OCI-LY3 (cell line): ENCODE measurements at regions not wholly inside any gene's neighbourhood (a gene's known extent, or its start where the extent isn't known, plus 50 kb on each side); places are given as distances from the start of the nearest gene placed in this dataset.

Experiments
- H2AFZ ChIP-seq: fragments of 200-600, 300-600 bp; shearing (Covaris generic); 2 replicates; pipeline ENCODE4 v1.6.0; 2014; ENCODE audit warnings: antibody characterized with exemption, low read depth, low read length
- H3K27ac ChIP-seq: fragments of 200-600, 300-600 bp; sonication (generic); 2 replicates; pipeline ENCODE4 v1.5.1; 2014; ENCODE audit warnings: mild to moderate bottlenecking, low read length, moderate library complexity, mixed read lengths
- H3K27me3 ChIP-seq: fragments of 200-600, 300-600 bp; sonication (generic); 2 replicates; pipeline ENCODE4 v1.6.1; 2014; ENCODE audit warnings: low read depth, low read length, mixed read lengths
- H3K36me3 ChIP-seq: fragments of 200-600, 300-600 bp; sonication (generic); replicated peaks from 2 replicates; pipeline ENCODE3; 2014; ENCODE audit warnings: low read depth, low read length, mixed read lengths
- H3K4me1 ChIP-seq: fragments of 300-600, 200-600 bp; sonication (generic); 2 replicates; pipeline ENCODE4 v1.6.1; 2014; ENCODE audit warnings: low read length, mixed read lengths
- H3K4me2 ChIP-seq: fragments of 200-600, 300-600 bp; sonication (generic); 2 replicates; pipeline ENCODE4 v1.6.1; 2014; ENCODE audit warnings: low read length, mixed read lengths
- H3K4me3 ChIP-seq: fragments of 300-600, 200-600 bp; sonication (generic); 2 replicates; pipeline ENCODE4 v1.5.1; 2014; ENCODE audit warnings: antibody characterized with exemption, mild to moderate bottlenecking, low read length, moderate library complexity
- H3K79me2 ChIP-seq: fragments of 300-600, 200-600 bp; shearing (Covaris generic); 2 replicates; pipeline ENCODE4 v1.6.1; 2014; ENCODE audit warnings: mild to moderate bottlenecking, low read length, mixed read lengths
- H3K9ac ChIP-seq: fragments of 300-600, 200-600 bp; shearing (Covaris generic); 2 replicates; pipeline ENCODE4 v1.6.0; 2014; ENCODE audit warnings: mild to moderate bottlenecking, low read length, moderate library complexity
- H3K9me3 ChIP-seq: fragments of 200-600, 300-600 bp; shearing (Covaris generic); 2 replicates; pipeline ENCODE4 v1.6.1; 2014; ENCODE audit warnings: low read length, mixed read lengths; ENCODE audit not compliant: insufficient read depth
- H4K20me1 ChIP-seq: fragments of 200-600, 300-600 bp; sonication (generic); 2 replicates; pipeline ENCODE4 v1.6.1; 2016; ENCODE audit warnings: low read length, mixed read lengths; ENCODE audit not compliant: insufficient read depth
- EZH2phosphoT487 ChIP-seq: fragments of 200-600 bp; shearing (Covaris generic); IDR thresholded peaks from 2 replicates; pipeline ENCODE4 v1.6.1; 2018; ENCODE audit warnings: antibody characterized with exemption, mixed run types, low read depth
- TF ChIP-seq, protein P1 (sequence below): fragments of 200-600, 300-600 bp; sonication (generic); IDR thresholded peaks from 2 replicates; pipeline ENCODE4 v1.5.1; 2014; ENCODE audit warnings: antibody characterized with exemption, low read length, low read depth

DNA sequence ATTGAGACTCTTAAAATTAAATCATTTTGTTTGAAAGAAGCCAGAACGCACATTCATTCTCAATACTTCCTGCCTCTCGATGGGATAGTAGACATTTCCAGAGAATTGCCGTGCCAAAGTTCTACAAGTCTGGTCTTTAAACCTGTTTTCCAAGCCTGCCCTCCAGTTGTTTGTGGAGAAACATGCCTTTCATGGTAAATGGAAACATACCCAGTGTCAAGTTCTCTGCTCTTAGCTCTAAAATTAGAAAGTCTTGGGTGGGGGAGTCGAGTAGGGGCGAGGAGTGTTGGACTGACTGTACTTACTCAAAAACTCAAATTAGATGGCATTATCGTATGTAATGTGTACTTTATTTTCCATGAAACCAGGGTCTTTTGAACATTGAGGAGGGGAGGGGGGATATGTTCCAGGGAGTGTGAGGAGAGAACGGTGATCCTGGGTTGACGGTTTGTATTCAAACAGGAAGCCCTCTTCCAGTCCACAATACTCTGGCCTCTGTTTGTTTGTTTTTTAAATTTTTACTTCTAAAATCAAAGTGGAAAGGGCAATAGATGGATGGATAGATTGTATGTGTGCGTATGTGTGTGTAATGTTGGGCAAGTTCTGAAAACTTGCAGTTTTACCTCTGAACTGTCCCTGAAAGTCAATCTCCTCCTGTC lies 106.8 kb upstream of the ARMC2 start:
- Histone ChIP-seq H3K4me2 (no peak overlapping the region), H2AFZ (no peak overlapping the region)

DNA sequence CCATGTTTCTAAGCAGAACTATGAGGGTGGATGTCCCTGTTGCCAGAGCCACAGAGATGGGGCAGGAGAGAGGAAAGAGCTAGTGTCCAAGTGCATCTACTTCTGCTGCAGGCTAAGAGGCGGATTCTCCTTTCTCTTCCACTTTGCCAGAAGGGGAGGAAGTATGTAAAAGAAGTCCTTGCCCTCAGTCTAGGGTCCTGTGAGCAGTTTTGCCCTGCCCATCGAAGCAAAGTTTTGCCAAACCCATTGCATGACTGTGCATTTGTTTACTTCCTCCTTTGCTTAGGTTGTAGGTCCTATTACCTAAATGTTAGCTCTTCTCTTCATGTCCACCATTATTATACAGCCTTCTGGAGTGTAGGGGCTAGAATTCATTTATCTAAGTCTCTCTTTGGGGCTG lies 106.2 kb upstream of the ARMC2 start:
- no peak overlapping the region for H3K27ac ChIP-seq
- H3K4me3 ChIP-seq: no peak overlapping the region
- H2AFZ ChIP-seq: no peak overlapping the region

More for the DNA sequence above, 106.8 kb upstream of the ARMC2 start:
- no peaks in the 10 kb centered on the region for H3K4me1 ChIP-seq
- no peaks in the 10 kb centered on the region for H3K79me2 ChIP-seq
- no peak overlapping the region for H3K4me3 ChIP-seq
- H3K27ac ChIP-seq: no peak overlapping the region
- no peak for TF ChIP-seq EZH2phosphoT487
- TF ChIP-seq, protein P1, sequence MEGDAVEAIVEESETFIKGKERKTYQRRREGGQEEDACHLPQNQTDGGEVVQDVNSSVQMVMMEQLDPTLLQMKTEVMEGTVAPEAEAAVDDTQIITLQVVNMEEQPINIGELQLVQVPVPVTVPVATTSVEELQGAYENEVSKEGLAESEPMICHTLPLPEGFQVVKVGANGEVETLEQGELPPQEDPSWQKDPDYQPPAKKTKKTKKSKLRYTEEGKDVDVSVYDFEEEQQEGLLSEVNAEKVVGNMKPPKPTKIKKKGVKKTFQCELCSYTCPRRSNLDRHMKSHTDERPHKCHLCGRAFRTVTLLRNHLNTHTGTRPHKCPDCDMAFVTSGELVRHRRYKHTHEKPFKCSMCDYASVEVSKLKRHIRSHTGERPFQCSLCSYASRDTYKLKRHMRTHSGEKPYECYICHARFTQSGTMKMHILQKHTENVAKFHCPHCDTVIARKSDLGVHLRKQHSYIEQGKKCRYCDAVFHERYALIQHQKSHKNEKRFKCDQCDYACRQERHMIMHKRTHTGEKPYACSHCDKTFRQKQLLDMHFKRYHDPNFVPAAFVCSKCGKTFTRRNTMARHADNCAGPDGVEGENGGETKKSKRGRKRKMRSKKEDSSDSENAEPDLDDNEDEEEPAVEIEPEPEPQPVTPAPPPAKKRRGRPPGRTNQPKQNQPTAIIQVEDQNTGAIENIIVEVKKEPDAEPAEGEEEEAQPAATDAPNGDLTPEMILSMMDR: no peak
- H3K9me3 ChIP-seq: no peaks in the 10 kb centered on the region
- peaks cover 24% of the 10 kb centered on the region for H3K27me3 ChIP-seq
- H4K20me1 ChIP-seq: no peaks in the 10 kb centered on the region
- no peak overlapping the region for H3K9ac ChIP-seq
- no peaks in the 10 kb centered on the region for H3K36me3 ChIP-seq

DNA sequence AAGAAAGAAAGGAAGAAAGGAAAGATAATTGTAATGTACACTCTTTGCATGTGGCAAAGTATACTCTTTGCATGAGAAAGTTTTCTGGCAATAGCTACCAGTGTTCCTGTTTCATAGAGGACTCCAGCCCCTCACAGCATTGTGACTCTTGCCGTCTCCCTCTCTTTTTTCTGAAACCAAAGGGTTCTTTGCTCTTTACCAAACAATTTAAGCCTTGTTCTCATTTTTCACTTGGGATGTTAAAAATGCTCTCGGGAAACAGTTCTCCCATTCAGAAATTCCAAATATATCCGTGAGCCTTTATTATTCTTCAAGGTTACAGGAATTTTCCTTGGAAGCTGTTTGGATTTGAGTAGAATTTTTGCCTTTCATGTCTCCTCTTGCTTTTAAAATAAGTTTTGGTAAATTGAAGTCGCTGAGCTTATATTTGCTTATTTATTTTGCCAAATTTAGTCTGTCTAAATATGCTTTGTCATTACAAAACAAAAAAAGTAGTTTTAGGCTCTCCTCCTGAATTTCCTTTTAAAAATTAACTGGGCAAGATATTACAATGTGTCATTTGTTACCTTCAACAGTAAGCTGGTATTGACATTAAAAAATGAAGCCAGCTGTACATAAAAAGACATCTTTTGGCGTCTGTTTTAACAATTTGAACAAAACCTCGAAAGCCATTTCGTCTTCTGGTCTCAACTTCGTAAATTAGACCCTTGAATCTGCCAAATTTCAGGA lies 103.8 kb upstream of the ARMC2 start:
- no peak overlapping the region for H3K4me2 ChIP-seq
- H4K20me1 ChIP-seq: no peaks in the 10 kb centered on the region
- no peaks in the 10 kb centered on the region for H3K4me1 ChIP-seq

More for the DNA sequence above, 106.2 kb upstream of the ARMC2 start:
- Histone ChIP-seq H3K4me1 (no peaks in the 10 kb centered on the region), H3K9me3 (no peaks in the 10 kb centered on the region), H3K79me2 (no peaks in the 10 kb centered on the region), H3K27me3 (peaks cover 26% of the 10 kb centered on the region), H3K36me3 (no peaks in the 10 kb centered on the region), H3K4me2 (no peak overlapping the region), H4K20me1 (no peaks in the 10 kb centered on the region), H3K9ac (no peak overlapping the region)
- TF ChIP-seq, protein P1: no peak
- no peak for TF ChIP-seq EZH2phosphoT487

DNA sequence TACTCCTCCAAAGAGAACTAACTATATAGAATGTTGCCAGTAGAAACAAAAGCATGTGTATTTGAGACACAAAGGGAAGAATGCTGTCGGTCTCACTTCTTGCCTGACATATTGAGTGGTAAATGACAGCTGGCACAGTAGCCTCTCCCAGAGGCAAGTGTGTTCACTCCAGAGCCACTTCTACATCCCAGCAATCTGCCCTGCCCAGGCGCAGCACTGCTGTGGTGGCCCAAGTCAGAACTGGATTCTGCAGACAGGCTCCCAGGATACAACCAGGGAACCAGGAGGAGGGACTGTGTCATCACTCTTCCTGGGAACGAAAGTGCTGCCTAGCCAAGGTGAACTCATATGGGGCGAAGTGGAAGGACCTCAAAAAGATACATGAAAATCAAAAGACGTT lies 103.2 kb upstream of the ARMC2 start:
- Histone ChIP-seq H3K9me3 (no peaks in the 10 kb centered on the region), H3K4me2 (no peak overlapping the region), H3K27ac (no peak overlapping the region), H3K36me3 (no peaks in the 10 kb centered on the region), H4K20me1 (no peaks in the 10 kb centered on the region), H3K4me1 (no peaks in the 10 kb centered on the region), H3K9ac (no peak overlapping the region), H3K27me3 (peaks cover 46% of the 10 kb centered on the region), H3K4me3 (no peak overlapping the region), H3K79me2 (no peaks in the 10 kb centered on the region), H2AFZ (no peak overlapping the region)
- no peak for TF ChIP-seq EZH2phosphoT487
- TF ChIP-seq, protein P1: no peak

More for the DNA sequence above, 103.8 kb upstream of the ARMC2 start:
- Histone ChIP-seq H3K27me3 (peaks cover 40% of the 10 kb centered on the region), H3K4me3 (no peak overlapping the region), H3K36me3 (no peaks in the 10 kb centered on the region), H3K27ac (no peak overlapping the region), H3K79me2 (no peaks in the 10 kb centered on the region), H3K9ac (no peak overlapping the region), H2AFZ (no peak overlapping the region), H3K9me3 (no peaks in the 10 kb centered on the region)
- TF ChIP-seq, protein P1: no peak
